A673 (cell line): ENCODE measurements at regions not wholly inside any gene's neighbourhood (a gene's known extent, or its start where the extent isn't known, plus 50 kb on each side); places are given as distances from the start of the nearest gene placed in this dataset.

ENCODE experiments used
- BruUV-seq: library from RNA; stranded (reverse); fragments of 400-500 nt; replicated peaks from 2 replicates; lab custom pipeline; 2021; lab: Mats Ljungman, UMichigan
- CTCF ChIA-PET: fragments of 300-600 bp; sonication (Branson Sonifier 250); formaldehyde crosslinking; loops from one replicate; lab custom pipeline; 2022; ENCODE audit warnings: antibody characterized with exemption; lab: Charles Lee
- POLR2A ChIA-PET: fragments of 300-600 bp; sonication (Branson Sonifier 250); formaldehyde crosslinking; loops from one replicate; lab custom pipeline; 2022; ENCODE audit warnings: antibody characterized with exemption; ENCODE audit not compliant: low non-redundant PET; lab: Charles Lee
- DNase-seq: peaks from one replicate; pipeline ENCODE4 v3.0.0-alpha.2; 2015; ENCODE audit warnings: low spot score
- H3K27ac ChIP-seq: fragments of 200-600 bp; sonication (generic); 2 replicates; pipeline ENCODE4 v1.5.1; 2016; ENCODE audit warnings: mixed run types, low read depth, mild to moderate bottlenecking, mixed read lengths, antibody characterized with exemption, low read length; ENCODE audit not compliant: poor library complexity, severe bottlenecking
- H3K27me3 ChIP-seq: fragments of 200-600 bp; sonication (generic); replicated peaks from 2 replicates; pipeline ENCODE4 v1.6.1; 2017; ENCODE audit warnings: mixed run types, low read depth, mild to moderate bottlenecking, mixed read lengths, antibody characterized with exemption, low read length; ENCODE audit not compliant: insufficient read depth, poor library complexity
- H3K36me3 ChIP-seq: fragments of 200-600 bp; sonication (generic); 2 replicates; pipeline ENCODE4 v1.6.1; 2016; ENCODE audit warnings: mixed run types, mild to moderate bottlenecking, mixed read lengths, antibody characterized with exemption, low read length; ENCODE audit not compliant: insufficient read depth, poor library complexity, severe bottlenecking
- H3K4me1 ChIP-seq: fragments of 200-600 bp; sonication (generic); 2 replicates; pipeline ENCODE4 v1.6.1; 2017; ENCODE audit warnings: mixed run types, mild to moderate bottlenecking, mixed read lengths, antibody characterized with exemption, low read length; ENCODE audit not compliant: insufficient read depth, poor library complexity, severe bottlenecking
- H3K4me3 ChIP-seq: fragments of 200-600 bp; sonication (generic); 2 replicates; pipeline ENCODE4 v1.5.1; 2016; ENCODE audit warnings: low read depth, mixed run types, mild to moderate bottlenecking, mixed read lengths, low read length; ENCODE audit not compliant: poor library complexity, severe bottlenecking
- H3K9me3 ChIP-seq: fragments of 200-600 bp; sonication (generic); 2 replicates; pipeline ENCODE4 v1.6.1; 2016; ENCODE audit warnings: mixed run types, low read depth, mild to moderate bottlenecking, mixed read lengths, antibody characterized with exemption, low read length; ENCODE audit not compliant: poor library complexity, severe bottlenecking
- EZH2 ChIP-seq: fragments of 200-600 bp; sonication (generic); IDR thresholded peaks from 2 replicates; pipeline ENCODE4 v1.6.1; 2017; ENCODE audit warnings: borderline replicate concordance, low read depth, mild to moderate bottlenecking, mixed read lengths, antibody characterized with exemption, low read length; ENCODE audit not compliant: poor library complexity, severe bottlenecking
- intact Hi-C: fragments of 100-400 bp; cut with micrococcal nuclease; formaldehyde crosslinking; loops from one replicate; pipeline ENCODE4 v1.10.0; 2022; ENCODE audit not compliant: unreplicated experiment
- TF ChIP-seq, protein P1 (sequence below): fragments of 300-800, 200-600 bp; sonication (generic); conservative IDR thresholded peaks from 2 replicates; pipeline ENCODE4 v1.5.1; 2017; ENCODE audit warnings: low read depth, mild to moderate bottlenecking, antibody characterized with exemption, low read length, moderate library complexity, mixed read lengths

DNA sequence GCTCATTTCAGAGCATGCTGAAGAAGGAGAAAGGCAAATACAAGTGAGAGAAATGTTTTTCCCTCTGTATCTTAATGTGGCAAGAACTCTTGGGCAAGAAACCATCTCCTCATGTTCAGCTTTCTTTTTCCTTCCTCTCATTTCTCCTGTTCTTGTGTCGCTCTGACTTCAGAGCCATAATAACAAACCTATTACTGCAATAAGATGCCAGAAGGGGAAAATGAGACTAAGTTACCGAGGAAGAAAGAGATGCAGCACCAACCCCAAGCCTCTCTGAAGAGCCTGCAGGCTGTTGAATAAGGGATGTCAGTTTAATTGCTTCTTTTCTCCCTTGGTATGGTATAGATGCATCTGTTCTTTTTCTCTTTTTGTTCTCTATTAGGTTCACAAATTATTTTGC is 170.1 kb upstream of the GLRA1 start:
- ChIA-PET POLR2A (no interaction called here), CTCF (no interaction called here)
- Histone ChIP-seq H3K9me3 (no peaks in the 10 kb centered on the region), H3K27ac (no peak overlapping the region), H3K36me3 (no peaks in the 10 kb centered on the region), H3K4me1 (no peaks in the 10 kb centered on the region), H3K27me3 (peaks cover 9% of the 10 kb centered on the region), H3K4me3 (no peak overlapping the region)
- no peak for DNase-seq
- BruUV-seq, result no TSS peak
- intact Hi-C loops, result no loop called here
- TF ChIP-seq EZH2, result no peak
- TF ChIP-seq, protein P1, sequence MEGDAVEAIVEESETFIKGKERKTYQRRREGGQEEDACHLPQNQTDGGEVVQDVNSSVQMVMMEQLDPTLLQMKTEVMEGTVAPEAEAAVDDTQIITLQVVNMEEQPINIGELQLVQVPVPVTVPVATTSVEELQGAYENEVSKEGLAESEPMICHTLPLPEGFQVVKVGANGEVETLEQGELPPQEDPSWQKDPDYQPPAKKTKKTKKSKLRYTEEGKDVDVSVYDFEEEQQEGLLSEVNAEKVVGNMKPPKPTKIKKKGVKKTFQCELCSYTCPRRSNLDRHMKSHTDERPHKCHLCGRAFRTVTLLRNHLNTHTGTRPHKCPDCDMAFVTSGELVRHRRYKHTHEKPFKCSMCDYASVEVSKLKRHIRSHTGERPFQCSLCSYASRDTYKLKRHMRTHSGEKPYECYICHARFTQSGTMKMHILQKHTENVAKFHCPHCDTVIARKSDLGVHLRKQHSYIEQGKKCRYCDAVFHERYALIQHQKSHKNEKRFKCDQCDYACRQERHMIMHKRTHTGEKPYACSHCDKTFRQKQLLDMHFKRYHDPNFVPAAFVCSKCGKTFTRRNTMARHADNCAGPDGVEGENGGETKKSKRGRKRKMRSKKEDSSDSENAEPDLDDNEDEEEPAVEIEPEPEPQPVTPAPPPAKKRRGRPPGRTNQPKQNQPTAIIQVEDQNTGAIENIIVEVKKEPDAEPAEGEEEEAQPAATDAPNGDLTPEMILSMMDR, result no peak

DNA sequence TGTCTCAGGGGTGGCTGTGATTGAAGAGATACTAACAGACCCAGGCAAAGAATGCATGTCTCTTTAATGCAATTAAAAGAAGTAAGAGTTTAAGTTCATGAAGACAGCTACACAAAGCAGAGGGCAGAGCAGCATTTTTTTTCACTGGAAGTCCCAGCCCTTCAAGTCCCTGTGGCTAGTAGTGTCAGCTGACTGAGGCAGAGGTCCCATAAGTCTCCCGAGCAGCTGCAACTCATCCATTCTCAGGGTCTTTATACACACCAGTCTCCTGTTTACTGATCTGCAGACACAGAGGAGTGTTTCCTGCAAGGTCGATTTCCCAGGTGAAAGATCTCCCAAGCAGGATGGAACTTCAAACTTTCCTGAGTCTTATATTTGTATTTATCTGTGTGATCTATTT is 169.4 kb upstream of the GLRA1 start:
- Histone ChIP-seq H3K4me3 (no peak overlapping the region), H3K27ac (no peak overlapping the region), H3K9me3 (no peaks in the 10 kb centered on the region), H3K4me1 (no peaks in the 10 kb centered on the region), H3K27me3 (peaks cover 4% of the 10 kb centered on the region), H3K36me3 (no peaks in the 10 kb centered on the region)
- TF ChIP-seq EZH2, result no peak
- TF ChIP-seq, protein P1, result no peak
- intact Hi-C loops, result no loop called here
- ChIA-PET CTCF (no interaction called here), POLR2A (no interaction called here)
- no peak for DNase-seq
- no TSS peak for BruUV-seq

DNA sequence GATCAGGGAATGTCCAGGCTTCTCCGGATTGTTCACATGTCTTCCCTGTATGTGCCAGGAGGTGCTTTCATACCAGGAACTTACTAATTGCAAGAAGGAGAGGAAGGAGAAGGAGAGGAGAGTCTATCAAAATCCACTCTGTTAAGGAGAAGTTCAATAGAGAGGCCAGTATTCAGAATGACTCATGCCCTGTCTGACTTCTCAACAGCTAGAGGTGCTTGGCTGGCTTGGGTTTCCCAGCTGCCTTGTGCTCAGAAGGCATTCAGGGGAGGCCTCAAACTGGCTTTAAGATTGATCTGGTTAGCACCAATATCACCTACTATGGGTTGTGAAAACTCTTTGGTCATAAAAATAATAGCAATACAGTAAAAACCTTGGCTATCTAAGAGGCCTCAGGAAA is 167.9 kb upstream of the GLRA1 start:
- Histone ChIP-seq H3K4me1 (no peaks in the 10 kb centered on the region), H3K36me3 (no peaks in the 10 kb centered on the region), H3K9me3 (no peaks in the 10 kb centered on the region), H3K27ac (no peak overlapping the region), H3K4me3 (no peak overlapping the region), H3K27me3 (peaks cover under 1% of the 10 kb centered on the region)
- no peak for DNase-seq
- ChIA-PET CTCF (no interaction called here), POLR2A (no interaction called here)
- intact Hi-C loops, result no loop called here
- BruUV-seq, result no TSS peak
- TF ChIP-seq EZH2, result no peak
- TF ChIP-seq, protein P1, result no peak
